Left forelimb (tissue), 1 donor: ENCODE measurements at regions not wholly inside any gene's neighbourhood (a gene's known extent, or its start where the extent isn't known, plus 50 kb on each side); places are given as distances from the start of the nearest gene placed in this dataset.

ENCODE experiments used
- DNase-seq: peaks from one replicate; pipeline ENCODE4 v3.0.0-alpha.2; 2018; ENCODE audit warnings: low spot score

DNA sequence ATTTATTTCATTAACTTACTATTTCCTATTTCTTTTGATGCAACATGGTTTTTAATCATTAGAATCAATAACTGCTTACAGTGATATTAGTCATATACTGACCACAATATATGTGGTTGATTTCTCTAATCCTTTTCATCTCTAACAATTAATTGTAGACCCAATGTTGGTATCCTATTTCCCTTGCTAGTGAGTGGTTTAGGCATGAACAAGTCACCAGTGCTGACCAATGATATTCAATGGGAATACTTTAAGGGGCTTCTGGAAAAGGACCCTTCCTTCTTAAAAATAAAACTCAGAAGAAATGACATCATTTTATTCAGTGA lies 672.4 kb upstream of the GRAMD2B start:
- DNase-seq: no peak

GRCh38 chr5:125756456-125756855 lies 666.8 kb upstream of the GRAMD2B start:
- no peak for DNase-seq

- DNase-seq: no peak
Measured at GRCh38 chr5:125766706-125767105, 656.5 kb upstream of the GRAMD2B start.

DNA sequence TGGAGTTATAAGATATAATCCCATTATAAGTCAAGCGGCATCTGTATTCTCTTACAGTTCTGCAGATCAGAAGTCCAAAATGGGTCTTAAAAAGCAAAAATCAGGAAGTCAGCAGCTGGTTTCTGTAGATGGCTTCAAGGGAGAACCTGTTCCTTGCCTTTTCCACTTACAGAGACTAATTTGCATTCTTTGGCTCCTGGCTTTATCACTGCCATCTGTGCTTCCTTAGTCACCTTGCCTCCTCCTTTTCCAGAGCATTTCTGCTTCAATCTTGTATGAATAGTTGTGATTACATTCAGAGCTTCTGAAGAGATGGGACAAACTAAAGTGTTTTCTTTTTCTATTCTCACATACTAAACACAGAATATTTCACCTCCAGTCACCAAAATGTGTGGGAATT lies 647.3 kb upstream of the GRAMD2B start:
- DNase-seq: no peak

DNA sequence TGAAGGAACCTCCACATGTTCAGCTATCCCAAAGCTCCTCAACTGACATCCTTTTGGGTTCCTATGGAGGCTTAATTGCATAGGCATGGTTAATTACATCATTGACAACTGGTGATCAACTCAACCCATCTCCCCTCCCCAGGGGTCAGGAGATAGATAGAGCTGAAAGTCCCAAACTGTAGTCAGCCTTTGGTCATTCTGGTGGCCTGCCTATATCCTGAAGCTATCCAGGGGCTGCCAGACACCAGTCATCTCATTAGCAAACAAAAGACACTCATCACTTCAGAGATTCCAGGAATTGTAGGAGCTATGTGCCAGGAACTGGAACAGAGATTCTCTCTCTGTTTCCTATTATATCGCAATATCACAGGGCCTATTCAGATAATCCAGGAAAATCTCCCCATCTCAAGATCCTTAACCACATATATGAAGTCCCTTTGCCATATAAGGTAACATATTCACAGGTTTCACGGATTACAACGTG lies 646.5 kb upstream of the GRAMD2B start:
- no peak for DNase-seq

- no peak for DNase-seq
Measured at GRCh38 chr5:125778791-125779190, 644.4 kb upstream of the GRAMD2B start.

GRCh38 chr5:125785407-125785806 lies 637.8 kb upstream of the GRAMD2B start:
- no peak for DNase-seq

DNA sequence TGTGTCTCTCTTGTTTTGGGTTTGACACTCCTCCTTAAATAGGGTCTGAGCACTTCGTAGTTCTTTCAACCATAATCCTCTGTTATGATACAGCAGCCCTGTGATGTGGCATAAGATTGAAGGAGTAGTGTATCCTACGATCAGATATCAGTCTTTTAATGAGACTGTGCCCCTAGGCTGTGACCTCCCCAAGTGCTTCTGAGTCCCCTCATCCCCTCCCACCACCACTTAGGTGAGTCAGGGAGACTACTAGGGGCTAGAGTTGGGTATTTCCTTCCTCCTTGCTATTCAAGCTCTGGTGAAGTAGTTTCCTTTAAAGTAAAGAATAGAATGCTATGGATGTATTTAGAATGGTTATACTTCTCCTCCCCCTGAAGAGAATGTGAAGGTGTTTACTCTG lies 637.2 kb upstream of the GRAMD2B start:
- no peak for DNase-seq

DNA sequence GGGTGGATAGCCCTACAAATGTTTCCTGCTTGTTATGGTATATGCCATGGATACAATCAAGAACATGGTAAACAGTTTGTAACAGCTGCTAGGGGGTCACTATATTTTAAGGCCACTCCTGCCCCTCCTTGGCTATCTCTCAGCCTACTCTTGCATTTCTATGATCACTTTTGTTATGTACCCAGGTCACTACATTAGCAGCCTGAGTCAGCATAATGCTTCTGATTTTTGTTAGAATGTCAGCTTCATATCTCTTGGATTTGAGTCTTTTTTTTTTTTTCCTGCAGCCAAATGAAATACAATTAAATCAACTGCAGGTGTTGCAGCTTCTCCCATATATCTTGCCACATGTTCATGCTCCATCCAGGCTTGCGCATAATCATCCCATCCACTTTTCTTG lies 629.7 kb upstream of the GRAMD2B start:
- DNase-seq: no peak

- DNase-seq: no peak
Measured at GRCh38 chr5:125794922-125795321, 628.3 kb upstream of the GRAMD2B start.

GRCh38 chr5:125798307-125798706 lies 624.9 kb upstream of the GRAMD2B start:
- DNase-seq: no peak

DNA sequence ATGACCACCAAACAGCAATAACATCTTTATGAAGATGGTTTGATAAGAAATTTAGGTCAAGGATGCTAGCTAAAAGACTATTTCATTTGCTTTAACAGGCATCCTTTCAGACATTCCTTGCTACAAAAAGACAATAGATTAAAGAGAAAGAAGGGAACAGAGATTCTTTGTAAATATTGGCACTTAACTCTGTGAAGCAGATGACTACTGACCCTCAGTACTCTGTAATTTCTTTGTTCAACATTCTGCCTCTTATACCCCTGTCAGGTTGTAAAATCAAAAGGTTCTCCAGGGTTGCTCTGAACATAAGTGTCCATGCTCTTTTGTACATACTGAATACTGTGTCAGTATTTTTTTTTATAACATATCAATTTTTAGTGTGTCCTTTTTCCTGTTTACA lies 610.6 kb upstream of the GRAMD2B start:
- DNase-seq: no peak

DNA sequence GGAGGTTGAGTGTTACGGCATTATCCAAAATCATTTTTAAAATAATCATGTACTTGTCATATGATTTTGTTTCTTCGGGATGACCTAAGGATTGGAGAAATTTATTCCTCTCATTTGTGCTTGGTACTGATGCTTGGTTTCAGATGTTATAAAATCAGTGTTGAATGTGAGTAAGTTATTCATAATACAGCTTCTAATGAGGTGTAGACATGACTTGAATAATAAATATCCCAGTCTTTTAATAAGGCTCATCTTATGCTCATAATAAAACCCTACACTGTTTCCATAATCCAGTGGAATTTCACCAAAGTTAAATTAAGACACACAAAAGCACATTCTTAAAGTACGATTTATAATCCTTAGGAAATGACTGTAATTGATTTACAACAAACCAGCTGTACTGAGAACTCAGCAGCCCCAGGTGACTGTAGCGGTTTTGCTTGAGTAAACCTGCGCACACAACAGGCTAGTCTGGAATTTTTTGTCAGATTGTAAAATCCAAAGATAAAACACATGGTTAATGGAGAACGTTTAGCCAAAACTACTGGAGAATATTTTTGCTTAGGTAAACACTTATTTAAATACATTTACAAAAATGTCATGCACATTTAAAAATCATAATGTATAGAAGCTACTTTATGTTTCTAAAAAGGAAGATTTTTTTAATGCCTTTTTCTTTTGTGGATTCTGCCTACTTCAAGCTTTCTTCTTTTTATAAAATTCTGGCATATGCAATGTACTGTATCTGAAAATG lies 609.8 kb upstream of the GRAMD2B start:
- DNase-seq: no peak

DNA sequence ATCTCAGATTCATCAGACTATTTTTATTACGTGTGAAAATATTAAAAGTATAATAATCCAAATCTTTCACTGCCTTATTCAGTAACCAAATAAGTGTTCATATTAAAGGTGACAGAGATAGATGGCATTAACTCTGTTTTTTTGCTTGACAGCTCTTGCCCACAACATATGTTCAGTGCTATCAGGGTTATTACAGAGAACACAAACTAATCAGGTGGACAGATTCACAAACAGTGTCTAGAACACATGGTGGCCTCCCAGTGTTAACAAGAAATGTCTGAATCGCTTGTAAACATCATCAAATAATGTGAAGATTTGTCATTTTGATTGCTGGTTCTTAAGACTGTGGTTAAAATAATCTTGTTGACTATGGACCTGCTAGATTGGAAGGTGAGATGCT lies 609.1 kb upstream of the GRAMD2B start:
- DNase-seq: no peak

GRCh38 chr5:125823572-125823971 lies 599.6 kb upstream of the GRAMD2B start:
- DNase-seq: no peak

GRCh38 chr5:125826214-125826613 lies 597.0 kb upstream of the GRAMD2B start:
- DNase-seq: no peak

DNA sequence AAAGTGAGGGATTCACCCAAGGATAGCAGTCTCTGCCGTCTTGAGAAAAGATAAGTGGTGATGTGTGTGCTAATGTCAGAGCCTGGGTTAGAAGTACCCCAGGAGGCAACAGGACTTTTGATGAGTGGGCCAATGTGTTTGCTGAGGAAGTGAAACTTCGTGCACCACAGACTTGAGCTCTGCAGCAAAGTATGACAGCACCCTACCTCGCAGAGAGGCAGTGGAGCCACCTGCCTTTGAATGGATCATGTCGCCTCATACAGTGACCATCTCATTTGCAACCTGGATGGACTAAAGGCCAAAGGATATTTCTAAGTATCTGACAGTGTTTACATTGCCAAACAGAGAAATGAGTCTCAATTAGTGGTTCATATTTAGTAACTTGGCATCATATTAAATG lies 593.9 kb upstream of the GRAMD2B start:
- no peak for DNase-seq

DNA sequence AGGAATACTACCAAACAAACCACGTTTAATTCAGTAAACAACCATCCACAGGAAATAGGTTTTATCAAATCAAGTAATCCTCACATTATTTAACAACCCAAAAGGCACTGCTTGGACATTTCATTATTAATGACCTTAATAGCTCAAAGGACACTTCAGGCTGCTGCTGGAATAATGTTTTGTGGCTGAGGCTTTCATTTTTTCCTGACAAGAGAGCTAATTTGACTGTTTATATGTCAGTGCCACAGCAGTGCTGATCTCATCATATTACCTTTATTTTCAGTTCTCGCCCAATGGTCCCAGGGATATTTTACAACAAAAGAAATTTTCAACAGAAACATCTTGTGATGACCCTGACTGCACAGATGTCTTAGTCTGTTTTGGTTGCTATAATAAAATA lies 589.8 kb upstream of the GRAMD2B start:
- DNase-seq: no peak

DNA sequence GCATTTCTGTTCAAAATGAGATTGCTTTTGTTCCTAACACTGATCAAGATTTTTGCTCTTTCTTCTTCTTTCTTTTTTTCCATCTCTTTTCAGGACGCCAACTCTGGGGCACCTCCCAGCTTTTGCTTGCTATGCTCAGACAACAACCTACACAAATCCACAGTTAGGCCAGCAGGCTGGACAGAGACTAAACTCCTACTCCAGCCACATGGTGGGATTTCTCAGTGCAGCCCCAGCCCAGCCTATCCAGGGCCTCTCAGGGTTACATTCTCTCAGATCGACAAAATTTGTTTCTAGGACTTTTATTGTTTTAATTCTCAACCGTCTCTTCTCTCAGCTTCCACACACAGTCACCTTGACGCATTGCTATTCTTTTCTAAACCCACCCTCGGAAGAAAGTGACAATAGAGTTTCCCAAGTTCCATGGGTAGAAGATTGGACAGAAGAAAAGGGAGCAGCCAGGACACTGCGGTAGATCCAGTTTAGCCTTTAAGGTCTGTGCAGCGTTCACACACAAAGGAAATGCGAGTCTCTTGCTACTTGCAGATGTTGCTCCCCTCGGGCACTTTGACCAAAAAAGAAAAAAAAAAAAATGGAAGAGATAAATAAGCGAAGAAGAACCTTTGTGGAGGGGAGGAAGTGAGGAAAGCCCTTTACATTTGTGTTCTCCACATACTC lies 588.6 kb upstream of the GRAMD2B start:
- DNase-seq: no peak

DNA sequence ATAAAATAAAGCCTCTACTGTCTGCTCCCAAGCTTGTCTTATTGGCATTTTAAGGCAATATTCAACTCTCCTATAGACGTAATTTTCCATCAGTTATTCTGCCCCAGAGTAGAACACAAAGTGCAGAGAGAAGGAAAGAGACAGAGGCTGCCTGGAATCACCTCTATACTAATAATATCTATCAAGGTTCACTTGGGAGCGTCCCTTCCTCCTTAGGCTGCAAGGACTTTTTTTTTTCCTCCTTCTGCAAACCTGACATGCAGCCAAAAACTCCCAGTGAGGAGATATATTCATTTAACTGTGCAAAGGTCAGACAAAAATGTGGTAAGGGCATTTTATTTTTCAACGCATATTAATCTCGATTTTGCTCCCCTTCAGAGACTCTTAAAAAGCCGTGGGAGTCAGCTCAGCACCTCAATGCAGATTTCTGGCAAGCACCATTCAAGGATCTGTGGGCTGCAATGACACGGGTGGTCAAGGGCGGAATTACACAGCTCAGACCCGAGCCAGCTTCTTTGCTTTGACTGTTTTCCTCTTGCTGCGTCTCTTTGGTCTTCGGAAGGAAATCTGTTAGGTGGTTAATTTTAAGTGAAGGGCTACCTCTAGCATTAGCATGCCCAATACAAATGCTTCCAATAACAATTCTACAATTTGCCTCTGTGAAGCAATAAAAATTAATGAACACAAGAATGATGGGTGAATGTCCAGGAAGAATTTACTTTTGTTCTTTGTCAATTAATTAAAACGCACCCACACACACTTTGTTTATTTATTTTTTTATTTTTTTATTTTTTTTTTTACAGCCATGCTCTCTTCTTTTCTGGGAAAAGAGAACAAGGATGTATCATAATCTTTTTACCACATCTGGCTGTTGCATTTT lies 587.7 kb upstream of the GRAMD2B start:
- DNase-seq: no peak

- DNase-seq: no peak
Measured at GRCh38 chr5:125836256-125836655, 587.0 kb upstream of the GRAMD2B start.

DNA sequence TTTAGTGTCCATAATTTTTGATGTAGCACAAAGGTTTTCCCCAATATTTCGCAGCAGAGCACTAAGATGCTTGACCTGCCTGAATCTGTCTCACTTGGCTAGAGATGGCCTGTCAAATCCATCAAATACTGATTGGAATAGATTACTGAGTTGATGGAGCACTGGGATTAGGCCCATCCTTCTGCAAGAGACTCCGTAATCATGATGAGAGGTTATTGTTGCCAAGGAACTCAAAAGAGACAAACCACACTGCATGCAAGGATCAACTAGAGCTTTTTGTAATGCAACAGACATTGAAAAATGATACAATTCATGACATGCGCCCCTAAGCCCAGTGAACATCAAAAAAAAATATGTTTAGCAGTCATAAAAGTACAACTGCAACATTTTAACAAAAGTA lies 585.3 kb upstream of the GRAMD2B start:
- DNase-seq: no peak

GRCh38 chr5:125847561-125847960 lies 575.6 kb upstream of the GRAMD2B start:
- no peak for DNase-seq
